Testis (tissue), 2 donors: ENCODE measurements at regions not wholly inside any gene's neighbourhood (a gene's known extent, or its start where the extent isn't known, plus 50 kb on each side); places are given as distances from the start of the nearest gene placed in this dataset.

Experiments
- DNase-seq: peaks from one replicate; pipeline ENCODE4 v3.0.0-alpha.2; 2019
- H3K27ac ChIP-seq, 2 donors: fragments of 200-600 bp; sonication (generic); one replicate each; pipeline ENCODE4 v1.5.1; 2019
- H3K27me3 ChIP-seq: fragments of 200-600 bp; sonication (generic); one replicate; pipeline ENCODE4 v1.5.1; 2019
- H3K36me3 ChIP-seq: fragments of 200-600 bp; sonication (generic); one replicate; pipeline ENCODE4 v1.5.1; 2017; ENCODE audit warnings: low read depth; ENCODE audit errors: missing control alignments
- H3K4me1 ChIP-seq: fragments of 200-600 bp; sonication (generic); one replicate; pipeline ENCODE4 v1.5.1; 2019
- H3K4me3 ChIP-seq, 2 donors: fragments of 200-600 bp; sonication (generic); one replicate each; pipeline ENCODE4 v1.5.1; 2017 to 2019
- H3K9me3 ChIP-seq: fragments of 200-600 bp; sonication (generic); one replicate; pipeline ENCODE4 v1.5.1; 2017
- CTCF ChIP-seq, 3 experiments: fragments of 450-650 bp in 2 of 3; fragments of 200-600 bp in 1 of 3; sonication (generic) in 1 of 3; IDR thresholded peaks; one replicate each; pipeline ENCODE4 v1.5.1; 2016 to 2019; ENCODE audit warnings: antibody characterized with exemption in 3 of 3, mild to moderate bottlenecking in 2 of 3, moderate library complexity in 1 of 3
- POLR2A ChIP-seq: fragments of 450-650 bp; IDR thresholded peaks from one replicate; pipeline ENCODE4 v1.6.1; 2017; ENCODE audit warnings: antibody characterized with exemption, mild to moderate bottlenecking, moderate library complexity
- WGBS, 2 donors: methylation state at CpG; one replicate each; pipeline ENCODE4 v1.1.5; 2018; 5-methylcytosine and 5-hydroxymethylcytosine counted together
- intact Hi-C: fragments of 100-400 bp; cut with DNase I; formaldehyde crosslinking; loops from one replicate; pipeline ENCODE4 v1.15.1; 2023; ENCODE audit warnings: low total_unique reads

GRCh38 chr9:80213613-80214012 is 641.8 kb downstream of the TLE4 start:
- intact Hi-C loops, result no loop called here
- no peaks in the 10 kb centered on the region for H3K27me3 ChIP-seq
- DNase-seq, result no peak
- H3K27ac ChIP-seq, result no peak overlapping the region
- no peak overlapping the region for H3K4me3 ChIP-seq
- no peaks in the 10 kb centered on the region for H3K36me3 ChIP-seq
- whole genome bisulfite sequencing, 2 donors, result 97 to 100% methylated on average over 4 to 8 of the region's 8 CpGs
- TF ChIP-seq CTCF (IDR thresholded peaks at IDR 0.05) (no peak), POLR2A (no peak)
- H3K4me1 ChIP-seq, result no peaks in the 10 kb centered on the region
- no peaks in the 10 kb centered on the region for H3K9me3 ChIP-seq

- no peak overlapping the region for H3K27ac ChIP-seq
- no peak overlapping the region for H3K4me3 ChIP-seq
- intact Hi-C loops, result no loop called here
- no peak for DNase-seq
- no peaks in the 10 kb centered on the region for H3K4me1 ChIP-seq
- H3K9me3 ChIP-seq, result no peaks in the 10 kb centered on the region
- H3K36me3 ChIP-seq, result no peaks in the 10 kb centered on the region
- TF ChIP-seq CTCF (IDR thresholded peaks at IDR 0.05) (no peak), POLR2A (no peak)
- no peaks in the 10 kb centered on the region for H3K27me3 ChIP-seq
Observed at GRCh38 chr9:80208696-80209095, 636.9 kb downstream of the TLE4 start.

- H3K27ac ChIP-seq, result no peak overlapping the region
- 87 to 94% methylated on average over 2 of the region's 2 CpGs for WGBS, 2 donors
- H3K27me3 ChIP-seq, result no peaks in the 10 kb centered on the region
- H3K36me3 ChIP-seq, result no peaks in the 10 kb centered on the region
- H3K4me3 ChIP-seq, result no peak overlapping the region
- H3K9me3 ChIP-seq, result no peaks in the 10 kb centered on the region
- H3K4me1 ChIP-seq, result no peaks in the 10 kb centered on the region
- DNase-seq, result no peak
- intact Hi-C loops, result no loop called here
- no peak for TF ChIP-seq POLR2A
- no peak for TF ChIP-seq CTCF (IDR thresholded peaks at IDR 0.05)
Observed at GRCh38 chr9:80204054-80204453, 632.3 kb downstream of the TLE4 start.

- 70 to 79% methylated on average over 1 of the region's 1 CpG for WGBS, 2 donors
- intact Hi-C loops, result no loop called here
- H3K27ac ChIP-seq, result no peak overlapping the region
- H3K9me3 ChIP-seq, result no peaks in the 10 kb centered on the region
- no peaks in the 10 kb centered on the region for H3K27me3 ChIP-seq
- no peak for DNase-seq
- no peak for TF ChIP-seq POLR2A
- no peak for TF ChIP-seq CTCF (IDR thresholded peaks at IDR 0.05)
- no peak overlapping the region for H3K4me3 ChIP-seq
- no peaks in the 10 kb centered on the region for H3K36me3 ChIP-seq
- no peaks in the 10 kb centered on the region for H3K4me1 ChIP-seq
Observed at GRCh38 chr9:80197661-80198060, 625.9 kb downstream of the TLE4 start.

GRCh38 chr9:80191108-80191507 is 619.3 kb downstream of the TLE4 start:
- no peaks in the 10 kb centered on the region for H3K9me3 ChIP-seq
- no peaks in the 10 kb centered on the region for H3K36me3 ChIP-seq
- TF ChIP-seq CTCF (IDR thresholded peaks at IDR 0.05), result no peak
- no peak for TF ChIP-seq POLR2A
- no peaks in the 10 kb centered on the region for H3K4me1 ChIP-seq
- no peak overlapping the region for H3K27ac ChIP-seq
- DNase-seq, result no peak
- intact Hi-C loops, result no loop called here
- H3K4me3 ChIP-seq, result no peak overlapping the region
- H3K27me3 ChIP-seq, result no peaks in the 10 kb centered on the region
